Mesenchymal stem cell (in vitro differentiated cells and primary cell): ENCODE measurements at regions not wholly inside any gene's neighbourhood (a gene's known extent, or its start where the extent isn't known, plus 50 kb on each side); places are given as distances from the start of the nearest gene placed in this dataset.

Experiments
- DNase-seq: peaks from one replicate; pipeline ENCODE4 v3.0.0-alpha.2; 2013
- H2AFZ ChIP-seq: one replicate; pipeline ENCODE4 v1.6.1; 2013; ENCODE audit warnings: low read depth, mild to moderate bottlenecking, control low read depth, inconsistent platforms, low read length, moderate library complexity
- H2AK5ac ChIP-seq: 2 replicates; pipeline ENCODE4 v1.6.1; 2013; ENCODE audit warnings: low read length, moderate library complexity, mild to moderate bottlenecking, inconsistent platforms; ENCODE audit not compliant: severe bottlenecking
- H2BK120ac ChIP-seq: one replicate; pipeline ENCODE4 v1.6.1; 2013; ENCODE audit warnings: low read depth, mild to moderate bottlenecking, inconsistent platforms, low read length, moderate library complexity
- H2BK12ac ChIP-seq, 2 experiments: one replicate each; pipeline ENCODE4 v1.6.1; 2013; ENCODE audit warnings: inconsistent platforms in 2 of 2, low read length in 2 of 2, mild to moderate bottlenecking in 2 of 2, moderate library complexity in 2 of 2, control low read depth in 1 of 2
- H2BK15ac ChIP-seq: one replicate; pipeline ENCODE4 v1.6.1; 2013; ENCODE audit warnings: mild to moderate bottlenecking, low read depth, inconsistent platforms; ENCODE audit not compliant: poor library complexity, severe bottlenecking
- H2BK5ac ChIP-seq: 2 replicates; pipeline ENCODE4 v1.6.1; 2013; ENCODE audit warnings: low read depth, mild to moderate bottlenecking, low read length, control low read depth, inconsistent platforms; ENCODE audit not compliant: poor library complexity, severe bottlenecking
- H3K14ac ChIP-seq, 2 experiments: one replicate each; pipeline ENCODE4 v1.6.1; 2013; ENCODE audit warnings: inconsistent platforms in 2 of 2, low read length in 2 of 2, control low read depth in 1 of 2, mild to moderate bottlenecking in 1 of 2, moderate library complexity in 1 of 2
- H3K18ac ChIP-seq, 2 experiments: one replicate each; pipeline ENCODE4 v1.6.1; 2013; ENCODE audit warnings: inconsistent platforms in 2 of 2, low read length in 2 of 2, control low read depth in 1 of 2, low read depth in 1 of 2, mild to moderate bottlenecking in 1 of 2
- H3K23ac ChIP-seq, 2 experiments: one replicate each; pipeline ENCODE4 v1.6.1; 2013; ENCODE audit warnings: inconsistent platforms in 2 of 2, low read length in 2 of 2, mild to moderate bottlenecking in 2 of 2, moderate library complexity in 2 of 2, control low read depth in 1 of 2
- H3K27ac ChIP-seq: 2 replicates; pipeline ENCODE4 v1.5.1; 2013; ENCODE audit warnings: mild to moderate bottlenecking, moderate library complexity, low read length, control low read depth, inconsistent platforms; ENCODE audit not compliant: poor library complexity, severe bottlenecking
- H3K27me3 ChIP-seq, 2 experiments: 2 replicates each; pipeline versions ENCODE4 v1.6.1 to v1.7.0; 2013; ENCODE audit warnings: low read length in 2 of 2, mild to moderate bottlenecking in 2 of 2, moderate library complexity in 2 of 2, control low read depth in 1 of 2, inconsistent platforms in 1 of 2; ENCODE audit not compliant: control insufficient read depth in 1 of 2, insufficient read depth in 1 of 2
- H3K36me3 ChIP-seq, 2 experiments: 2 replicates each; pipeline versions ENCODE4 v1.6.1 to v1.7.0; 2013; ENCODE audit warnings: low read length in 2 of 2, control low read depth in 1 of 2, inconsistent platforms in 1 of 2, low read depth in 1 of 2, mild to moderate bottlenecking in 1 of 2; ENCODE audit not compliant: insufficient read depth in 2 of 2, control insufficient read depth in 1 of 2
- H3K4ac ChIP-seq, 2 experiments: one replicate each; pipeline ENCODE4 v1.6.1; 2013; ENCODE audit warnings: inconsistent platforms in 2 of 2, low read length in 2 of 2, mild to moderate bottlenecking in 2 of 2, moderate library complexity in 2 of 2, control low read depth in 1 of 2, low read depth in 1 of 2
- H3K4me1 ChIP-seq: 2 replicates; pipeline ENCODE4 v1.6.1; 2013; ENCODE audit warnings: low read depth, low read length, control low read depth; ENCODE audit not compliant: control insufficient read depth, insufficient read depth
- H3K4me2 ChIP-seq: 2 replicates; pipeline ENCODE4 v1.6.1; 2013; ENCODE audit warnings: low read length, mild to moderate bottlenecking, inconsistent platforms; ENCODE audit not compliant: poor library complexity, severe bottlenecking
- H3K4me3 ChIP-seq, 2 experiments: 2 replicates each; pipeline versions ENCODE4 v1.5.1 to v1.7.0; 2013; ENCODE audit warnings: low read length in 2 of 2, mild to moderate bottlenecking in 2 of 2, control low read depth in 1 of 2, low read depth in 1 of 2; ENCODE audit not compliant: insufficient read depth in 1 of 2
- H3K79me1 ChIP-seq: replicated peaks from 2 replicates; pipeline ENCODE4 v1.6.1; 2013; ENCODE audit warnings: mild to moderate bottlenecking, control low read depth, low read length, inconsistent platforms; ENCODE audit not compliant: poor library complexity, severe bottlenecking
- H3K9ac ChIP-seq: 2 replicates; pipeline ENCODE4 v1.7.0; 2013; ENCODE audit warnings: mild to moderate bottlenecking, low read length, moderate library complexity
- H3K9me3 ChIP-seq: 2 replicates; pipeline ENCODE4 v1.7.0; 2013; ENCODE audit warnings: mild to moderate bottlenecking, low read length; ENCODE audit not compliant: control insufficient read depth
- H4K8ac ChIP-seq: one replicate; pipeline ENCODE4 v1.6.1; 2013; ENCODE audit warnings: inconsistent platforms, mild to moderate bottlenecking, low read length, moderate library complexity
- H4K91ac ChIP-seq: one replicate; pipeline ENCODE4 v1.6.1; 2013; ENCODE audit warnings: mild to moderate bottlenecking, low read length, inconsistent platforms
- WGBS: methylation state at CpG from one replicate; pipeline ENCODE4 v1.1.7; 2013; ENCODE audit warnings: mixed read lengths; 5-methylcytosine and 5-hydroxymethylcytosine counted together

- no peak overlapping the region for H3K23ac ChIP-seq
- no peak overlapping the region for H3K4me2 ChIP-seq
- H3K18ac ChIP-seq: no peak overlapping the region
- no peak overlapping the region for H3K4ac ChIP-seq
- H2AFZ ChIP-seq: no peak overlapping the region
- H3K9ac ChIP-seq: no peak overlapping the region
- no peaks in the 10 kb centered on the region for H3K9me3 ChIP-seq
- peak overlapping the region in 1 of 2 experiments; percentile 72 for H3K4me3 ChIP-seq
- H2BK12ac ChIP-seq: no peak overlapping the region
- no peak overlapping the region for H4K8ac ChIP-seq
- no peak overlapping the region for H2BK15ac ChIP-seq
- no peak overlapping the region for H2AK5ac ChIP-seq
- H3K27ac ChIP-seq: no peak overlapping the region
- H3K4me1 ChIP-seq: peaks cover 19% of the 10 kb centered on the region
- H3K27me3 ChIP-seq: peaks cover 83 to 89% of the 10 kb centered on the region in 2 experiments
- no peak overlapping the region for H2BK5ac ChIP-seq
- 48% methylated on average over 6 of the region's 8 CpGs for WGBS
- no peak overlapping the region for H4K91ac ChIP-seq
- H3K14ac ChIP-seq: no peak overlapping the region
- no peaks in the 10 kb centered on the region for H3K79me1 ChIP-seq
- H2BK120ac ChIP-seq: no peak overlapping the region
- DNase-seq: no peak
- no peaks in the 10 kb centered on the region for H3K36me3 ChIP-seq
Observed at GRCh38 chr10:101290881-101291280, 61.6 kb upstream of the LBX1 start.

- H3K18ac ChIP-seq: no peak overlapping the region
- no peak overlapping the region for H2AK5ac ChIP-seq
- H2BK5ac ChIP-seq: no peak overlapping the region
- H2BK120ac ChIP-seq: no peak overlapping the region
- H3K79me1 ChIP-seq: no peaks in the 10 kb centered on the region
- WGBS: 2% methylated on average over 68 of the region's 69 CpGs
- H3K9ac ChIP-seq: peak overlapping the region; percentile 18
- peak; percentile 48 for DNase-seq
- no peak overlapping the region for H2BK15ac ChIP-seq
- H2AFZ ChIP-seq: no peak overlapping the region
- peaks cover 19% of the 10 kb centered on the region for H3K4me1 ChIP-seq
- H3K23ac ChIP-seq: no peak overlapping the region
- H4K91ac ChIP-seq: no peak overlapping the region
- no peak overlapping the region for H4K8ac ChIP-seq
- no peak overlapping the region for H3K27ac ChIP-seq
- H3K27me3 ChIP-seq: peaks cover 78 to 85% of the 10 kb centered on the region in 2 experiments
- H3K4ac ChIP-seq: no peak overlapping the region
- H2BK12ac ChIP-seq: no peak overlapping the region
- no peak overlapping the region for H3K14ac ChIP-seq
- H3K4me3 ChIP-seq: peak overlapping the region; percentile 50 to 72
- H3K4me2 ChIP-seq: peak overlapping the region; percentile 88
- H3K36me3 ChIP-seq: no peaks in the 10 kb centered on the region
- no peaks in the 10 kb centered on the region for H3K9me3 ChIP-seq
Observed at GRCh38 chr10:101291331-101292193, 62.3 kb upstream of the LBX1 start.

GRCh38 chr10:101292194-101293006 is 61.6 kb upstream of the BTRC start:
- no peak overlapping the region for H3K27ac ChIP-seq
- peaks cover 19% of the 10 kb centered on the region for H3K4me1 ChIP-seq
- peak; percentile 14 for DNase-seq
- H2AFZ ChIP-seq: no peak overlapping the region
- H2BK120ac ChIP-seq: no peak overlapping the region
- 1% methylated on average over 56 of the region's 65 CpGs for WGBS
- H2BK15ac ChIP-seq: no peak overlapping the region
- no peak overlapping the region for H3K23ac ChIP-seq
- H3K4me3 ChIP-seq: peak overlapping the region; percentile 50 to 72
- no peak overlapping the region for H2AK5ac ChIP-seq
- peak overlapping the region; percentile 38 for H3K9ac ChIP-seq
- no peak overlapping the region for H3K18ac ChIP-seq
- no peak overlapping the region for H4K91ac ChIP-seq
- no peaks in the 10 kb centered on the region for H3K9me3 ChIP-seq
- peak overlapping the region; percentile 88 for H3K4me2 ChIP-seq
- H2BK5ac ChIP-seq: no peak overlapping the region
- H3K36me3 ChIP-seq: no peaks in the 10 kb centered on the region
- H4K8ac ChIP-seq: no peak overlapping the region
- no peaks in the 10 kb centered on the region for H3K79me1 ChIP-seq
- no peak overlapping the region for H3K14ac ChIP-seq
- H3K27me3 ChIP-seq: peaks cover 78 to 85% of the 10 kb centered on the region in 2 experiments
- H3K4ac ChIP-seq: no peak overlapping the region
- H2BK12ac ChIP-seq: no peak overlapping the region
